OCI-LY7 (cell line): ENCODE measurements at regions not wholly inside any gene's neighbourhood (a gene's known extent, or its start where the extent isn't known, plus 50 kb on each side); places are given as distances from the start of the nearest gene placed in this dataset.

Experiments used
- CTCF ChIP-seq: fragments of 200-600 bp; sonication (generic); conservative IDR thresholded peaks from 2 replicates; pipeline ENCODE4 v1.5.1; 2014; ENCODE audit warnings: mild to moderate bottlenecking, antibody characterized with exemption, low read length, moderate library complexity, mixed read lengths
- EZH2phosphoT487 ChIP-seq: fragments of 200-600 bp; sonication (generic); IDR thresholded peaks from 2 replicates; pipeline ENCODE4 v1.6.1; 2018; ENCODE audit warnings: low read depth, borderline replicate concordance, mild to moderate bottlenecking, mixed run types, antibody characterized with exemption, low read length, moderate library complexity, mixed read lengths

- TF ChIP-seq CTCF: no peak
- no peak for TF ChIP-seq EZH2phosphoT487
Measured at GRCh38 chr20:24738058-24738775, 210.9 kb upstream of the CST7 start.
